ELR (cell line): ENCODE measurements at regions not wholly inside any gene's neighbourhood (a gene's known extent, or its start where the extent isn't known, plus 50 kb on each side); places are given as distances from the start of the nearest gene placed in this dataset.
"Not testable (repeated sequence)": the region's sequence is repeated elsewhere in the genome, so short reads cannot be mapped to it uniquely, and the experiment has no call there.

Experiments used
- DNase-seq: peaks from one replicate; pipeline ENCODE4 v3.0.0-alpha.2; 2015; ENCODE audit warnings: low read depth

DNA sequence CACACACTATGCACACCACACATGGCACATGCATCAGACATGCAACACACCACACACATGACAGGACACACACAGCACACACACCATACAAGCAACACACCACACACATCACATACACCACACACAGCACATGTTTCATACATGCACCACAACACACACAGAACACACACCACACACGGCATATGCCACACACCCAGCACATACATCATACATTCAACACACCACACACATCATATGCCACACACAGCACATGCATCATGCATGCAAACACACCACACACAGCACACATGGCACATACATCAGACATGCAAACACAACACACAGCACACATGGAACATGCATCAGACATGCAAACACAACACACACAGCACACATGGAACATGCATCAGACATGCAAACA is 80.7 kb upstream of the LRPAP1 start:
- DNase-seq = no peak

DNA sequence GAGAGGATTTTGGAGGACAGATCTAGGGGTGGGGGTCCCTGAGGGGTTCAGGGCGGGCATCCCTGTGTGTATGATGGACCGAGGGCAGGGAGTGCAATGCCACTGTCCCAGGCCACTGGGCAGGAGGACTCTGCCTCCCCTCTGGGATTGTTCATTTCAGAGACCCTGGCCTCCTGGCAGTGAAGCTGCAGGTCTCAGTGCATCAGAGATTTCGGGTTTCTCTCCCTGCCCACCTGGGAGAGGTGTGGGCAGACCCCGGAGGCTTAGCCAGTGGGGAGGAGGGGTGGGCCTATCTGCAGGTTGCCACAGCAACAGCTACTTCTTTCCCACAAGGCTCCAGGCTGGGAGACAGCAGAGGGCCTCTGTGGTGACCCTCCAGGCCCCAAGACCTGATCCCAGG is 80.1 kb upstream of the LRPAP1 start:
- no peak for DNase-seq

DNA sequence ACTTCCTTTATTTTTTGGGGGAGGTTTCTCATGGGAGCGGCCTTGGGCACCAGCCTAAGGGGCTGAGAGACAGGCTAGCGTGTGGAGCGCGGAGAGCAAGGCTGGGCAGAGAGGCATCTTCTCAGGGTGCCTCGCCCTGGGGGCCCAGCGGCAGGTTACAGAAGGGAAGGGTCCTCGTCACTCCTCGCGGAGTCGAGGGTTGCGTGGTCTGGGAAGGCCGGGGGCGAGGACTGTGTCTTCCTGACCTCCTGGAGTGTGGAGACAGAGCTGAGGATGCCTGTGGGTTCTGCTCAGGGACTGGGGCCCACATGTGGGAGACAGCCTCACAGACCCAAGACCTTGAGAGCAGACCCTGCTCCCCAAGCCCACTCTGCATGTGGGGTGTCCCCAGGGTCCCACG is 79.6 kb upstream of the LRPAP1 start:
- DNase-seq = no peak

DNA sequence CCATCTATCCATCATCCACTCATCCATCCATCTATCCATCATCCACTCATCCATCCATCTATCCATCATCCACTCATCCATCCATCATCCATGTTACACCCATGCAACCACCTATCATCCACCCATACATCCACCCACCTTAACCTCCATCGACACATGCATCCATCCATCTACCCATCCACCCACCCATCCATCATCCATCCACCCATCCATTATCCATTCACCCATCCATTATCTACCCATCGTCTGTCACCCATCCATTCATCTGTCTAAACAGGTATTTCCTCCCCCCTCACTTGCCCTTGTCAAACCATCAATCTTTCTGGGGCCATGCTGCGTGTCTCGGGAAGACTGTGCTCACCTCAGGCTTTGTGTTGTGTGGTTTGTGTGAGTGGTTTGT is 78.6 kb upstream of the LRPAP1 start:
- DNase-seq = not testable (repeated sequence)

DNA sequence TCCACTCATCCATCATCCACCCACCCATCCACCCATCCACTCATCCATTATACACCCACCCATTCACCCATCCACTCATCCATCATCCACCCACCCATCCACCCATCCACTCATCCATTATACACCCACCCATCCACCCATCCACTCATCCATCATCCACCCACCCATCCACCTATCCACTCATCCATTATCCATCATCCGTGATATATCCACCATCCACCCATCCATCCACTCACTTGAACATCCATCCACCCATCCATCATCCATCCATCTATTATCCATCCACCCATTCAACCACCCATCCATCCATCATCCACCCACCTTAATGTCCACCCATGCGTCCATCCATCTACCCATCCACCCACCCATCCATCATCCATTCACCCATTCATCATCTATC is 77.7 kb upstream of the LRPAP1 start:
- DNase-seq = not testable (repeated sequence)

DNA sequence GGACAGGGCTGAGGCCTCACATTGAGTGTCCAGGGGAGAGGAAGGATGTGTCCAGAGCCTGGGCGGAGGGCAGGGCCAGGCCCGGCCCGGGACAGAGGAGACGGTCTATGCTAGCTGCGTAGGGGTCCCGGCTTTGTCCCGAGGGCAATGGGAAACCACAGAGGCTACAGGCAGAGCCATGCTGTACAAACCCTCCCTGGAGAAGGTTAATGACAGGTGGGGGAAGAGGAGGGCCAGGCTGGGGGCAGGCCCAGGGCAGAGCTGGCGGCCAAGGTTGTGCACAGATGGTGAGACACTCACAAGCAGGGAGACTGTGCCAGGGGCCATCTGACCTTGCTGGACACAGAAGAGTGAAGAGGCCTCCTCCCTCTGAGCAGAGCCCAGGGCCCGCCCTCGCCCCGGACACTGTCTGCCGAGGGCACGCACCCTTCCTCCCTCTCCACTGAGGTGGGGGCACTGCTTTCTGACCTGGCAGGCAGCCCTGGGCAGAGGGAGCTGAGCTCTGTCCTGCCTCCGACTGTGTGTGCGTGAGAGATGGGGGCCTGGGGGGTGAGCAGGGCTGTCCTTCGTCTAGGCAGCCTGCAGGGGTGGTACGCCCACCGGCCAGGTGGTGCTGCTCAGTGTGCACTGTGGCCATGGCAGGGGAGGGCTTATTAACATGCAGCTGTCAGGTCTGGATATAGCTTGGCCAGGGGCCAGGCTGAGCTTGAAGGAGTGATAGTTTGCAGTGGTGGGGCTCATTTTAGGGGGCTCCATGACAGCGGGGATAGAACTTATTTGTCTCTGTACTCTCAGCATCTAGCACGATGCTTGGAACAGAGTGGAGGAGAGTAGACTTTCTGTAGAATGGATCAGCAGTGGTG is 75.7 kb upstream of the LRPAP1 start:
- DNase-seq = no peak

DNA sequence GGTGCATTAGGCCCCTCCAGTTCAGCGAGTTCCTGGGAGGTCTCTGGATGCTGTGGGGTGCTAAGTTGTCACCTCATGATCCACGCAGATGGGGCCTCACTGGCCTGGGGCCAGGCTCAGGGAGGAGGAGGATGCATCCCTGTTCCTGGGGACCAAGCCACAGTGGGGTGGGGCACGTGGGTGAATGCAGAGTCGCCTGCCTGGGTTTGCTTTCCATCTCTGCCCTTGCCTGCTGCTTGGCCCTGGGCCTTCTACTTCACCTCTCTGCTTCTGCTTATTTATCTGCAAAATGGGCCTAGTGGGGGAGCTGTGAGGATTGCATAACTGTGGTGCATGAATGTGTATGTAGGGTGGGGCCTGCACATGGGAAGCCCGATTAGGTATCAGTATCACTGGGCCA is 74.6 kb upstream of the LRPAP1 start:
- DNase-seq = not testable (repeated sequence)

DNA sequence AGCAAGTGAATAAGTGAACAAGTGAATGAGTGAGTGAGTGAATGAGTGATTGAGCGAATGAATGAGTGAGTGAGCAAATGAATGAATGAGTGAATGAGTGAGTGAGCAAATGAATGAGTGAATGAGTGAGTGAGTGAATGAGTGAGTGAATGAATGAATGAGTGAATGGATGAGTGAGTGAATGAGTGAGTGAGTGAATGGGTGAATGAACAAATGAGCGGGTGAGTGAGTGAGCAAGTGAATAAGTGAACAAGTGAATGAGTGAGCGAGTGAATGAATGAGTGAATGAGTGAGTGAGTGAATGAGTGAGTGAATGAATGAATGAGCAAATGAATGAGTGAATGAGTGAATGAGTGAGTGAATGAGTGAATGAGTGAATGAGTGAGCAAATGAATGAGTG is 74.0 kb upstream of the LRPAP1 start:
- DNase-seq = not testable (repeated sequence)

DNA sequence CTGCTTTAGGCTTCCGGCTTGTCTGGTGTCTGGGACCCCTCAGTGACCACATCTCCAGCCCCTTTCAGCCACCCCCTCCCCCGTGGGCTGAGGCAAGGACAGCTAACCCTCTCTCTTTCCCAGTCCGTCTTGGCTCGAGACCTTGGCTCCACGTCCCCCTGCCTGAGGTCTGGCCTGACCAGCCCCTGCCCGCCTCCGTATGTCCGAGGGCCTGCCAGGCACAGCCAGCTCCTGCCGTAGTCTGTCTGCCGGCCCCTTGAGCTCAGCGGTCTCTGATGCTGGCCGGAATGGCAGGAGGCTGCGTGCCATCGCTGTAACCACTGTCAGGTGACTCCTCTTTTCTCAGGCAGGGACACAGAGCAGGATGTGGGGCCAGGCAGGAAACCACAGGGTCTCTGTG is 73.3 kb upstream of the LRPAP1 start:
- no peak for DNase-seq

DNA sequence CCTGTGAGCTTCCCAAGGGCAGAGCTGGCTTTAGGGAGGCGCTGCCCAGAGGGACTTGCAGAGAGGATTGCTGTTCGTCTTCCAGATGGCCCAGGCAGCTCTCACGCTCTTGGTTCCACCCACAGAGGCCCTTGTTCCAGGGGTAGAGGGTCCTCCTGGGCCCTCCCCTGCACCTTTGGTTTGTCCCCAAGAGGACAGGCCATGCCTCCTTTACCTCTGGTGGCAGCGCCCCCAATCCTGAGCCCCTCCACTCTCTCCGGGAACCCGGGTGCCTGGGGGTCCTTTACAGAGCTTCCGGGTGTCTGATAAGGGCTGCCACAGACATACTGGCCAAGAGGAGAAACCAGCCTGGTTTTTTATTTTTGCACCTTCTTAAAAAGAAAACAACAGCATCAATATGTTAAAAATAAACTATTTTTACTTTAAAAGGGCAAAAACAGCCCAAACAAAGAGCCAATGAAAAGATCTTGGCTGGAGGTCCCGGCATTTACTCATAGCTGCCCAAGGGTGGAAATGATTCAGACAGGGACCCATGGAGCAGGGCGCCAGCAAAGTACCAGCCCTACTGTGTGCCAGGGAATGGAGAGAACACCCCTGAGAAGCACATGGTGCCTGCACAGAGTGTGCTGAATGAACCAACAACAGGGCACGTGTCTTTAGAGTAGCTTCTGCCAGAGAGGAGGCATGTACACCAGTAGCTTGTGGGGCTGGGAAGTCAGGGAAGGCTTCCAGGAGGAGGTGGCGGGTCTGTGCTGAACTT is 70.8 kb upstream of the LRPAP1 start:
- DNase-seq = not testable (repeated sequence)

DNA sequence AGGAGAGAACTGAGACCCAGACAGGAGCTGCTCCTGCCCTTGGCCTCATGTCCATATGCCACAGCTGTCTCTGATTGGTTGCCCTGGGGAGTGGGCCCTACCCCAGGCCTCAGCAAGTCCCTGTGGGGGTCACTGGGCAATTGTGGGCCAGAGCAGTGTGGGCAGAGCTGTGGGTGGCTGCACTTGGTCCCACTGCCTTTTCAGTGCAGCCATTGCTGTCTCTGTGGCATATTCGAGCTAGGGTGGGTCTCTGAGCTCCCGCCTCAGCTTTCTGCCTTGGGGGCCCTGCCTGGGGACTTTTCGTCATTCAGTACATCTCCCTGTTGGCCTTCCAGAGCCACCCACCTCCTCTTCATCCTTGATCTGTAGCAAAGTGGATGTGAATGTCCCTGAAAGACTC is 69.8 kb upstream of the LRPAP1 start:
- no peak for DNase-seq

DNA sequence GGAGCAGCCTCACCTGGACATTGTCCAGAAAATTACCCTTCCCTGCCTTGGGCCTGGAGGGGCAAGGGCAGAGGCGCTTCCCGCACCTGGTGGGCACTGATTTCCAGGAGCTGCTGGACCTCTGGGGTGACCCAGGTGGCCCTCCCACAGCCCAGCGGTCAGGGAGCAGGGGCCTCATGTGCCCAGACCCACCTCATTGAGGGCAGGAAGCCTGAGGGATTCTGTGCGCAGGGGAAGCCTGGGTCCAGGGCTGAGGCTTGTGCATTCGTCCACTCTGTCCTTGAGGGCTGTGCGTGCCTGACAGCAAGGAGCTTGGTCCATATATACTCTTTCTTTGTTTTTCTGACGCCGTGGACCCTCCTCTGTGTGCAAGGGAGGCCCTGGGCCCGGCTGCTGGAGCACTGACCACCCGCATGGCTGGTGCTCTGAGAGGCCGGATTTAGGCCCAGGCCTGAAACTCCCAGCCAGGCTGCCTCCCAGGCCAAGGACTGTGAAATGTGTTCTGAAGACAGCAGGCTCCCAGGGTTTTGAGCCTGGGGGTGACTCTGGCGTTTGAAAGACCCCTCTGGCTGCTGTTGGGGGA is 69.0 kb upstream of the LRPAP1 start:
- DNase-seq = not testable (repeated sequence)

DNA sequence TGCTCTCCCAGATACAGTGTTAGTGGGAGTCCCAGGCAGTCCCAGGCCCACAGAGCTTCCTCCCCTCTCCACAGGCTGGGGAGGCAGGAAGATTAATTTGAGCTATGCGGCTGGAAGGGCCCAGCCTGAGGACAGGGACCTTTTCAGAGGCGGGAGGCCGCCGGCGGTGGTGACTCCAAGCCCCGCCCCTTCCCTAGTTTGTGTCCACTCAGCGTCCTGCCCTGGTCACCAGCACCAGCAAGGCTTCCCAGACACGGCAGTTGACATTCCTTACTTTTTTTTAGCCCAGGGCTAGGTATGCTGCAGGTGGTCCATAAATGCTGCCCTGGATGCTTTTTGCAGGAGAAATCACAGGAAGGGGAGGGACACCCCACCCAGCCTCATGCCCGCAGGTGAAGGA is 67.7 kb upstream of the LRPAP1 start:
- DNase-seq = no peak

DNA sequence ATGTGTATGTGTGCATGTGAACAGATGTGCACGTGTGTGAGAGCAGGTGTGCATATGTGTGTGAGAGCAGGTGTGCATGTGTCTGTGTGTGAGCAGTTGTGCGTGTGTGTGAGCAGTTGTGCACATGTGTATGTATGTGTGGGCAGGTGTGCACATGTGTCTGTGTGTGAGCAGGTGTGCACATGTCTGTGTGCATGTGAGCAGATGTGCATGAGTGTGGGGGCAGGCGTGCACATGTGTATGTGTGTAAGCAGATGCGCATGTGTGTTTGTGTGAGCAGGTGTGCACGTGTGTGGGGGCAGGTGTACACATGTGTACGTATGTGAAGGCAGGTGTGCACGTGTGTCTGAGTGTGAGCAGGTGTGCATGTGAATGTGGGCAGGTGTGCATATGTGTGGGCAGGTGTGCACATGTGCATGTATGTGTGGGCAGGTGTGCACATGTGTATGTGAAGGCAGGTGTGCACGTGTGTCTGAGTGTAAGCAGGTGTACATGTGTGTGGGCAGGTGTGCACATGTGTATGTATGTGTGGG is 66.5 kb upstream of the LRPAP1 start:
- DNase-seq = no peak

DNA sequence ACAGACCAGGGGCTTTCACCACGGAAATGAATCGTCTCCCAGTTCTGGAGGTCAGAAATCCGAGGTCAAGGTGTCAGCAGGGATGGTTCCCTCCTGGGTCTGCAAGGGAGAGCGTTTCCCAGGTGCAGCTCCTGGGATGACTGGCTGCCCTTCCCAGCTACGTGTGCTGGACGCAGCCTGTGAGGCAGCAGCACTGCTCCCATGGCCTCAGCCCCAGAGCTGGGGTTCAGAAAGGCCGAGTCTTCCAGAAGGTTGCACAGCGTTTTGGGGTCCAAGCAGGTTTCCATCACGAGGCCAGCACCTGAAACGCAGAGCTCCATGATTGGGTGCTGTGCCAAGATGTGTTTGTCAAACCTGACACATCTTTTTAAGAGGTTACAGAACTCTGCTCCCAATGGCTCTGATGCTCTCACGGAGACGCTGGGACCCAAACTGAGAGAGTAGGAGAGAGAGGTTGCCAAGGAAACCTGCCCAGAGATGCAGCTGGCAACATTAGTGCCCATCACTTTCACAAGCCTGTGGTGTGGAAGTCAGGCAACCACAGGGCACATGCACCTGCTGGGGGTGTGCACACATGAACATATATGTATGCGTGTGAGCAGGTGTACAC is 65.8 kb upstream of the LRPAP1 start:
- DNase-seq = not testable (repeated sequence)

DNA sequence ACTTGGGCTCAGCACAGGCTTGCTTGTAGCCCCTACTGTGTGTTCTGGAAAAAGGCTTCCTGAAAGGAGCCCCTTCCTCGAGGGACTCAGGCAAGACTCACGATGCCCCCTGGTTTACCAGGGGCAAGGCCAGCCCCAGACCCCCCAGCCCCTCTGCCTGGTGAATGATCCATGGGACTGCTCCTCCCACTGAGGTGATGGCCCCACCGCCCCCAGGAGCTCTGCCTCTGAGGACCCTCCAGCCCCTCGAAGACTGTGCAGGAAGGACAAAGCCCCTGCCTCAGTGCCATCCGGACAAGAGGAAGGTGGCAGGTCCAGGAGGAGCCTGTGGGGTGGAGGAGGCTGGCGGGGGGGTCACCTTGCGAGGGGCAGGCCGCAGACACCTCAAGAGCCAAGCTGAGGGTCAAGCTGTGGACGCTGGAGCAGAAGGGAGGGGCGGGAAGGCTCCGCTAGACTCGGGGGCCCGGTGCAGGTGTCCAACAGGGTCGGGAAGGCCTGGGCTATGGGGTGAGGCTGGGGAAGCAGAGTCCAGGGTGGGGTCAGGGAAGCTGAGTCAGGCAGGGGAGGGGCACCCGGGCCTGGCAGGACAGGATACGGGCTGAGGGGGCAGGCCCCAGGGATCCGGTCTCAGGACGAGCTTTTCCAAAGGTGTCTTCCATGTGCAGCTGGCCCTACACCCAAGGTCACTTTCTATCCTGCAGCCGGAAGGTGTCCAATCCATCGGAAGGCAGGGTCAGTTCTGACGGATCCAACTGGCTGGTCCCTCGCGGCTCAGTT is 64.9 kb upstream of the LRPAP1 start:
- not testable (repeated sequence) for DNase-seq

DNA sequence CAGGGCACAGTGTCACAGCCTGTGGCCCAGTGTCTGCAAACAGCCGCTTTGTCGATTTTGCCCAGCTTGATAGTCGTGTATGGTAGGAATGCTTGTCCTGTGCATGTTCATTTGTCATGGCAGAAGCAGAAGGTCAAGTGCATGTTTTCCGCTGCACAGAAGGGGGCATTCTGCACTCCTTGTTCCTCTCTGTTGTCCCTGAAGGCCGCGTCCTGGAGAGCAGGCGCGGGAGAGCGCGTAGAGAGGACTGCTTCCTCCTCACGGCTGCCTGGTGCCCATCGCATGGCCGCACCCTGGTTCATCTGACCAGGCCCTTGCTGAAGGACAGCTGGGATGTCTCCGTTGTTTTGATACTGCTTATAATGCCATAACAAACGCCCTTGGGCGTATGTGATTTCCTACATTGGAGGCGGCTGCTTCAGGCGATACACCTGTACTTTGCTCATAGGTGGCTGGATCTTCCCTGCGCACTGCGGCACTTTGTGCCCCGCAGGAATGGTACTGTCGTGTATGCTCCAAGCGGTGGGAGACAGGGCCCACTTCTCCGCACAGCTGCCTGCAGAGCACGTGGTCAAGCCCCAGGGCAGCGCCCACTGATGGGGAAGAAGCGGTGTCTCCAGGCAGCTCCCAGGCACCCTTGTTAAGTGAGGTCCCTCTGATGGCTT is 63.5 kb upstream of the LRPAP1 start:
- not testable (repeated sequence) for DNase-seq

DNA sequence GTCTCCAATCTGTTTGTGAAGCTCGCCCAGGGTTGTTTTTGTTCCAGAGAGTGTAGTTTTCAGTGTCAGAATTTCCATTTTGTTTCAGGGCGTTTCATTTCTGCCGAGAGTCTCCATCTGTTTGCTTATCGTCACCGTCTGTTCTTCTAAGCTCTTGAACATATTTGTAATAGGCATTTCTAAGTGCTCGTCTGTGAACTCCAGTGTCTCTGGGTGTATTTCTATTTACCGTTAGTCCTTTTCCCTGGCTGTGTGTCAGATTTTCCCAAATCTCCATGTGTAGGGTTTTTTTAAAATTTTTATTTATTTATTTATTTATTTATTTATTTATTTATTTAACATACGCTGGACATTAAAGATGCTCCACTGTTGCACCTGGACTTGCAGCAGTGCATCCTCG is 62.5 kb upstream of the LRPAP1 start:
- not testable (repeated sequence) for DNase-seq

DNA sequence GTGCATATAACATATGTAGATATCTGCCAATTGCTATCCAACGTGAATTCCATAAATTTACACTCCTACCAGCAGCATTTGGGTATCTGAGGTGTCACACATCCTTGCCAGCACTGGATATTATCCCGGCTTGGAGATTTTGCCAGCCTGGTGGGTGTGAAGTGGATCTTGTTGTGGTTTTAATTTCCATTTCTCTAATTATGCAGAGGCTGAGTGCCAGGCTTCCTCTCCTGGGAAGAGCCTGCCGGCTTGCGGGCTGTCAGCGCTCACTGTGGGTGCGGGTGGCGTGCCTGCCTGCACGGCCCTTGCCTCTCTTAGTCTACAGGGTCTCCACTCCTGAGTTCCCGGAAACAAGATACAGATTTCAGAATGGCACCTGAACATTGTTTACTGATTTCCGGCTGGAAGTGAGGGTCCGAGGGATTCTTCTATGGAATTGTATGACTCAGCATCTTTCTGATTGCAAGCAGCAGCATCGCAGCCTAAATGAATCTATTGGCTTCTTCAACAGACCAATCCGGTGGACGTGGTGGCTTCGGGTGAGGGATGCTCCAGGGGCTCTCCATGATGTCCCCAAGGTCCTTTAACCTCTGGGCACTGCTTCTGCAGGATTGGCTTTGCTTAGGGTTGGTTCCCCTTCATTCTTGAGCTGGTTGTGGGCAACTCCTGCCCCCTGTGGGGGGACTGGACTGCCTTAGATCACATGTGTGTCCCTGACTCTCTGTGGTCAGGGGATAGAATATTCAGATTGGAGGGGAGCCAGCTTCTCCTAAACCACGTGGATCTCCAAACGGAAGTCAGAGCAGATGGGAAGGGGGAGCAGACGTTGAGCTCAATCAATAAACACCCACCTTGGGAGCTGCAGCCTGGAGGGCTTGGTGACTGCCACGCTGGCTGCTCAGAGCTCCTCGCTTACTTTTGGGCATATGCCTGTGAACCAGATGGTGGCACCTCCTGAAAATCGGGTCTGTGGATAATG is 58.0 kb upstream of the LRPAP1 start:
- DNase-seq = not testable (repeated sequence)

DNA sequence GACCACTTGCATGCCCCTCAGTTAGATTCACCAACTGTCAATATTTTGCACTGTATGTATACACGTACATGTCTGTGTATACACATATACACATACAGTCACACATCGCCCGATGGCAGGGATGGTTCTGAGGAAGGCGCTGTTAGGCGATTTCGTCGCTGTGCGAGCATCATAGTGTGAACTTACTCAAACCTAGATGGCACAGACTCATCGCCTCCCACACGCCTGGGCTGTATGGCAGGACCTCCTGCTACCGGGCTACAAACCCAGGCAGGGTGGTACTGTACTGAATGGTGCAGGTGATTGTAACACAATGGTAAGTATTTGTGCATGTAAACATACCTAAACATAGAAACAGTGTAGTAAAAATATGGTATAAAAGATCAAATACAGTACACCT is 57.2 kb upstream of the LRPAP1 start:
- DNase-seq = not testable (repeated sequence)
